ENCODE measurements at regions not wholly inside any gene's neighbourhood (a gene's known extent, or its start where the extent isn't known, plus 50 kb on each side); places are given as distances from the start of the nearest gene placed in this dataset.

- DNase-seq: no peak
Measured at GRCh38 chr20:19958928-19959327, 58.2 kb upstream of the NAA20 start.

GRCh38 chr20:19960745-19961144 is 56.4 kb upstream of the NAA20 start:
- DNase-seq: no peak

DNA sequence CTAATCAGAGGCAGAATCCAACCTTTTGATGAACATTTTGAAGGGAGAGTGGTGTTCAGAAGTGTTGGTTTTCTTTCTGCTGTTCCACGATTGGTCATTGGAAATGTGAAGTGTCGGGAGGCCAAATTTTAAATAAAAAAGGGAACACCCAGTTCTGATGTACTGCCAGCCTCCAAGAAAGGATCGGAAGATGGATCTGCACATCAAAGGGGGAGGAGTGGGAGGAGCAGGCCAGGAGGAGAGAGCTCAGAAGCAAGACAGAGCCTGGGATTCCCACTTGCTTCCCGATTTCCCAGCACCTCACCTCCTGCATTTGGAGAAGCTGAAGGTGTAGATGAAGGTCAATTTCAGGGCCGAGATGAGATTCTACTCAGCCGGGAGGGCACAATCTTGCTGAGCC is 55.9 kb upstream of the NAA20 start:
- DNase-seq: no peak

- no peak for DNase-seq
Measured at GRCh38 chr20:19962958-19963357, 54.2 kb upstream of the NAA20 start.

DNA sequence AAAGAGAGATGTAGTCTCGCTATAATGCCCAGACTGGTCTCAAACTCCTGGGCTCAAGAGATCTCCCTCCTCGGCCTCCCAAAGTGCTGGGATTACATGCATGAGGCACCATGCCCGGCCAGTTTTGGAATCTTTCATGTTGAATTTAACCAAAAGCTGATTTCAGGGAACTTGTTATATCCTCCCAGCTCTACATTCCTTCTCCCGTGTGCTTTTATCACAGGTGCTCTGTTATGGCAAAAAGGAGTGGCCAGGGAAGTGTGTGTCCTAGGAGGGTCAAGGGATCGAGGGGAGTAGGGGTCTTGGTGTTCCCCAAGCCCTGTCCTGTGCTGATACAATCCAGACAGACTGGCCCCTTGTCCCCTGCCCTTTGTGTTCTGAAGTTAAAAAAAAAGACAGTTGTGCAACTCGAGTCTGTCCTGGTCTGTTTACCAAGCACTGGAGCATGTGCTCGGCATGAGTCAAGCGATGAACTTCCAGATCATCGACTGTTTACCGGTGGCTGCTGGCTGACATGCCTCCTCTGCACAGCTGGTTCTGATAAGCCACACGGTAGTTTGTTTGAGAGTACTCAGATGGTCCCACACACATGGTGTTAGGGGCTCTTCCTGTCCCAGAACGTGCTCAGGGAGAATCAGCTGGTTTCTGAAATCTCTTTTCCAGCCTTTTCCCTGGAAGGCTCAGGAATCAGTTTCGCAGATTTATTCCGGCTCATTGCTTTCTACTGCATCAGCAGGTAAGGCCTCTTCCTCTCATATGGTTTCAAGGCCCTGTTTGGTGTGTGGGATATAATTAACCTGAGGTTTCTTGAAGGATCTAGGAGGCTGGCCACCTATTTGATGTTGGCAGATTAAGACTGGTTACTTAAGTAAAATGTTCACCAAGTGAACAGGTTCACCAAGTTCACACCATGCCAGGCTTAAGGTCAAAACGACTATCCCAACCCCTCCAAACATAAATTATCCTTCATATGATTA is 52.6 kb upstream of the NAA20 start:
- DNase-seq: no peak

- DNase-seq: no peak
Measured at GRCh38 chr20:19966840-19967239, 50.3 kb upstream of the NAA20 start.

All from activated CD4-positive, alpha-beta T cell treated with anti-CD3 and anti-CD28 coated beads, Interleukin-2, Interleukin-6, amounts not matched to agents 100 ng/mL and 50 ng/mL, durations not matched to agents 16 hours and 8 hours (primary cell).